Hepatocyte (in vitro differentiated cells): ENCODE measurements at regions not wholly inside any gene's neighbourhood (a gene's known extent, or its start where the extent isn't known, plus 50 kb on each side); places are given as distances from the start of the nearest gene placed in this dataset.

Experiments
- DNase-seq: peaks from one replicate; pipeline ENCODE4 v3.0.0-alpha.2; 2016; ENCODE audit warnings: low spot score
- H2AFZ ChIP-seq: fragments of 200-600 bp; sonication (generic); 2 replicates; pipeline ENCODE4 v1.6.0; 2016; ENCODE audit warnings: antibody characterized with exemption, mild to moderate bottlenecking
- H3K27ac ChIP-seq: fragments of 200-600 bp; sonication (generic); 2 replicates; pipeline ENCODE4 v1.5.1; 2016; ENCODE audit warnings: mild to moderate bottlenecking
- H3K27me3 ChIP-seq: fragments of 200-600 bp; sonication (generic); 2 replicates; pipeline ENCODE4 v1.6.1; 2016
- H3K36me3 ChIP-seq: fragments of 200-600 bp; sonication (generic); replicated peaks from 2 replicates; pipeline ENCODE4 v1.5.1; 2016; ENCODE audit warnings: low read depth; ENCODE audit not compliant: insufficient read depth
- H3K4me1 ChIP-seq: fragments of 200-600 bp; sonication (generic); 2 replicates; pipeline ENCODE4 v1.5.1; 2016; ENCODE audit warnings: mild to moderate bottlenecking, moderate library complexity; ENCODE audit not compliant: insufficient read depth
- H3K4me2 ChIP-seq: fragments of 200-600 bp; sonication (generic); 2 replicates; pipeline ENCODE4 v1.6.0; 2016
- H3K4me3 ChIP-seq: fragments of 200-600 bp; sonication (generic); 2 replicates; pipeline ENCODE4 v1.5.1; 2016; ENCODE audit warnings: mild to moderate bottlenecking
- H3K79me2 ChIP-seq: fragments of 200-600 bp; sonication (generic); 2 replicates; pipeline ENCODE4 v1.6.0; 2017; ENCODE audit warnings: mild to moderate bottlenecking
- H3K9me2 ChIP-seq: fragments of 200-600 bp; sonication (generic); replicated peaks from 2 replicates; pipeline ENCODE4 v1.6.0; 2017; ENCODE audit warnings: mild to moderate bottlenecking; ENCODE audit not compliant: insufficient read depth
- H3K9me3 ChIP-seq: fragments of 200-600 bp; sonication (generic); 2 replicates; pipeline ENCODE4 v1.5.1; 2016; ENCODE audit warnings: low read depth, mild to moderate bottlenecking
- H4K20me1 ChIP-seq: fragments of 200-600 bp; sonication (generic); 2 replicates; pipeline ENCODE4 v1.6.0; 2016; ENCODE audit warnings: mild to moderate bottlenecking; ENCODE audit not compliant: insufficient read depth, poor library complexity, severe bottlenecking
- EZH2 ChIP-seq: fragments of 200-600 bp; sonication (generic); IDR thresholded peaks from 2 replicates; pipeline ENCODE4 v1.6.1; 2016; ENCODE audit warnings: antibody characterized with exemption, mild to moderate bottlenecking, borderline replicate concordance
- EZH2phosphoT487 ChIP-seq: fragments of 200-600 bp; sonication (generic); IDR thresholded peaks from one replicate; pipeline ENCODE4 v1.6.1; 2018; ENCODE audit warnings: antibody characterized with exemption, mild to moderate bottlenecking, low read depth, moderate library complexity; ENCODE audit not compliant: unreplicated experiment, severe bottlenecking
- WGBS: methylation state at CpG from one replicate; pipeline ENCODE4 v1.1.6; 2016; ENCODE audit warnings: low lambda C conversion rate; ENCODE audit errors: missing lambda C conversion rate; 5-methylcytosine and 5-hydroxymethylcytosine counted together
- TF ChIP-seq, protein P1 (sequence below): fragments of 200-600 bp; sonication (generic); IDR thresholded peaks from 2 replicates; pipeline ENCODE4 v1.5.1; 2016; ENCODE audit warnings: antibody characterized with exemption, mild to moderate bottlenecking; ENCODE audit not compliant: poor library complexity

DNA sequence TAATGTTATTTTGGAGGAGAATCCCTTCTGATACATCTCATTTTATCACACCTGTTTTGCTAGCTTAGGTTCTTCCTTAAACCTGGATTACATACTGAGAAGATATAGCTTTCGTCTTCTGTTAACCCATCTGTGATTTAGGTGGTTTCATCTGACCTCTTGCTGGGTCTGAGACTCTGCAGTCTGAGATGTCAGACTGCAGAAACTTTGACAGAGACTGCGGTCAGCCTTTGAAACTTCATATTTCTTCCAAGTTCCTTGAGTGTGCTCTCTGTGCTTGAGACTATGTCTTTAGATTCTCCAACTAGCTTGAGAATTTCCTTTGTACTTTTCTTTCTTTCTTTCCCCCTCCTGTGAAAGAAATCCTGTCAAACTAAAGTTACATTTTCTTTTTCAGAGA lies 196.4 kb upstream of the MPHOSPH6 start:
- TF ChIP-seq EZH2 (no peak), EZH2phosphoT487 (no peak)
- TF ChIP-seq, protein P1, sequence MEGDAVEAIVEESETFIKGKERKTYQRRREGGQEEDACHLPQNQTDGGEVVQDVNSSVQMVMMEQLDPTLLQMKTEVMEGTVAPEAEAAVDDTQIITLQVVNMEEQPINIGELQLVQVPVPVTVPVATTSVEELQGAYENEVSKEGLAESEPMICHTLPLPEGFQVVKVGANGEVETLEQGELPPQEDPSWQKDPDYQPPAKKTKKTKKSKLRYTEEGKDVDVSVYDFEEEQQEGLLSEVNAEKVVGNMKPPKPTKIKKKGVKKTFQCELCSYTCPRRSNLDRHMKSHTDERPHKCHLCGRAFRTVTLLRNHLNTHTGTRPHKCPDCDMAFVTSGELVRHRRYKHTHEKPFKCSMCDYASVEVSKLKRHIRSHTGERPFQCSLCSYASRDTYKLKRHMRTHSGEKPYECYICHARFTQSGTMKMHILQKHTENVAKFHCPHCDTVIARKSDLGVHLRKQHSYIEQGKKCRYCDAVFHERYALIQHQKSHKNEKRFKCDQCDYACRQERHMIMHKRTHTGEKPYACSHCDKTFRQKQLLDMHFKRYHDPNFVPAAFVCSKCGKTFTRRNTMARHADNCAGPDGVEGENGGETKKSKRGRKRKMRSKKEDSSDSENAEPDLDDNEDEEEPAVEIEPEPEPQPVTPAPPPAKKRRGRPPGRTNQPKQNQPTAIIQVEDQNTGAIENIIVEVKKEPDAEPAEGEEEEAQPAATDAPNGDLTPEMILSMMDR = no peak

DNA sequence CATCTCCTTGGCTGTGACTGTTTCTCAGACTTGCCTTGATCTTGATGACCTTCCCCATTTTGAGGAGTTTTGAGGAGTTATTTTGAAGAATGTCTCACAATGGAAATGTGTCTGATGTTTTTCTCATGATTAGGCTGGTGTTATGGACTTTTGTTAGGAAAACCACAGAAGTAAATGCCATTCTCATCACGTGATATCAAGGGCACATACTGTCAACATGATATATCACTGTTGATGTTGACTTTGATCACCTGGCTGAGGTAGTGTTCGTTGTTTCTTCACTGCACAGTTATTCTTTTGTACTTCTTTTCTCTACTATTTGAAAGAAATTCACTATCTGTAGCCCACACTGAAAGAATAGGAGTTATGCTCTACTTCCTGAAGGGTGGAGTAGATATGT lies 194.7 kb upstream of the MPHOSPH6 start:
- H3K4me2 ChIP-seq = no peak overlapping the region
- peaks cover 5% of the 10 kb centered on the region for H3K27me3 ChIP-seq
- no peaks in the 10 kb centered on the region for H3K36me3 ChIP-seq
- no peaks in the 10 kb centered on the region for H3K4me1 ChIP-seq
- H3K9me2 ChIP-seq = no peaks in the 10 kb centered on the region
- H3K27ac ChIP-seq = no peak overlapping the region
- no peak for DNase-seq
- H4K20me1 ChIP-seq = no peaks in the 10 kb centered on the region
- 65% methylated on average over 2 of the region's 2 CpGs for whole genome bisulfite sequencing
- H3K4me3 ChIP-seq = no peak overlapping the region
- no peak for TF ChIP-seq EZH2
- TF ChIP-seq, protein P1 = no peak
- no peak for TF ChIP-seq EZH2phosphoT487
- no peaks in the 10 kb centered on the region for H3K9me3 ChIP-seq
- H2AFZ ChIP-seq = no peak overlapping the region
- H3K79me2 ChIP-seq = no peaks in the 10 kb centered on the region

More for the DNA sequence above, 196.4 kb upstream of the MPHOSPH6 start:
- H3K27ac ChIP-seq = no peak overlapping the region
- WGBS = 85% methylated on average over 2 of the region's 2 CpGs
- H3K9me2 ChIP-seq = no peaks in the 10 kb centered on the region
- H3K27me3 ChIP-seq = peaks cover 5% of the 10 kb centered on the region
- H4K20me1 ChIP-seq = no peaks in the 10 kb centered on the region
- no peak overlapping the region for H2AFZ ChIP-seq
- no peak for DNase-seq
- H3K79me2 ChIP-seq = no peaks in the 10 kb centered on the region
- H3K4me2 ChIP-seq = no peak overlapping the region
- no peaks in the 10 kb centered on the region for H3K9me3 ChIP-seq
- no peaks in the 10 kb centered on the region for H3K4me1 ChIP-seq
- H3K4me3 ChIP-seq = no peak overlapping the region
- no peaks in the 10 kb centered on the region for H3K36me3 ChIP-seq

DNA sequence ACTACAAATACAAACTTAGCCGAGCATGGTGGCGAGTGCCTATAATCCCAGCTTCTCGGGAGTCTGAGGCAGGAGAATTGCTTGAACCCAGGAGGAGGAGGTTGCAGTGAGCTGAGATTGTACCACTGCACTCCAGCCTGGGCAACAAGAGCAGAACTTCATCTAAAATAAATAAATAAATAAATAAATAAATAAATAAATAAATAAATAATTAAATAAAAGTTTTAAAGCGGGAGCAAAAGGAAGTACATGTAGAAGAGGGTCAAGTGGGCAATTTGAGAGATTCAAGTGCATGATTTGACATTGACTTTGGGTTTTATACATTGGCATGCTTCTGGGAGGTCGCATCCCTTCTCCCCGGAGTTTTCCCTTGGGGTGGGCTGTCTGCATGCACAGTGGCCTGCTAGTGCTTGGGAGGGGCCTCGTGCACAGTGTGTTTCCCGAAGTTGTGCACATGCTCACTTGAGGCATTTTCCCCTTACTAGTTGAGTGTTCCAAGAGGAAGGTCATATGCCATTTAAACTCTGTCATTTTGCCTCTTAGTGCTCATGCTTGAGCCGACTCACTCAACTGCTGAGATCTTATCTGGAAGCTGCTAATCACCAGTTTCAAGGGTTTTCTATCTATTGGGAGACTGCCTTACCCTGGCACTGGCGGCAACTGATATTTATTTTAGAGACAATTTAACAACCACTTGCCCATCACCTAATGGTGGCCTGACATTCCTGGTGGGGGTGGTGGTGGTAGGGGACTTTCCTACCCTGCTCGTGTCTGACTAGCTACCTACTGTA lies 193.2 kb upstream of the MPHOSPH6 start:
- H3K36me3 ChIP-seq = no peaks in the 10 kb centered on the region
- no peak overlapping the region for H3K4me3 ChIP-seq
- no peak for TF ChIP-seq EZH2phosphoT487
- no peak for TF ChIP-seq EZH2
- H4K20me1 ChIP-seq = no peaks in the 10 kb centered on the region
- H3K27me3 ChIP-seq = peaks cover 5% of the 10 kb centered on the region
- no peaks in the 10 kb centered on the region for H3K9me2 ChIP-seq
- H3K4me1 ChIP-seq = no peaks in the 10 kb centered on the region
- H3K4me2 ChIP-seq = no peak overlapping the region
- no peak for DNase-seq
- no peaks in the 10 kb centered on the region for H3K79me2 ChIP-seq
- H3K9me3 ChIP-seq = no peaks in the 10 kb centered on the region
- WGBS = 68% methylated on average over 11 of the region's 11 CpGs
- no peak overlapping the region for H3K27ac ChIP-seq
- no peak overlapping the region for H2AFZ ChIP-seq

DNA sequence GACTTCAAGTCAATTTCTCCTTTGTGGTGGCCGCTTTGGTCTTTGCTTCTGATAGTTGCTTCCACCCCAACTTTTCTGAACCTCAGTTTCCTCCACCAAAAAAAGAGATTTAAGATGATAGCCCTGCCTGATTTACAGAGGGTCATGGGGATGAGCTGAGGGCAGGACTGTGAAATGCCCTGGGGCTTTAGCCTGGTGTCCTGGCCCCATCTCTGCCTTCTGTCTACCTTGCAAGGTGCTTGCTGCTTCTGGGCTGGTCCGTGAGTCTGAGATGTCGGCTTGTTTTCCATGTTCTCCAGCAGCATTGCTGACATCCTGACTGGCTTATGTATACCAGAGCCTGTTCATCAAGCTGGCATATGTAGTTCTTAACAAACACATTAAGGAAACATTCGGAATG lies 191.9 kb upstream of the MPHOSPH6 start:
- 82% methylated on average over 4 of the region's 4 CpGs for WGBS

More for the DNA sequence above, 191.9 kb upstream of the MPHOSPH6 start:
- DNase-seq = no peak
- Histone ChIP-seq H3K4me3 (no peak overlapping the region), H3K27me3 (peaks cover 5% of the 10 kb centered on the region), H2AFZ (no peak overlapping the region), H3K9me3 (no peaks in the 10 kb centered on the region), H3K4me2 (no peak overlapping the region), H3K36me3 (no peaks in the 10 kb centered on the region), H3K4me1 (no peaks in the 10 kb centered on the region), H3K79me2 (no peaks in the 10 kb centered on the region), H4K20me1 (no peaks in the 10 kb centered on the region), H3K27ac (no peak overlapping the region), H3K9me2 (no peaks in the 10 kb centered on the region)
- TF ChIP-seq, protein P1 = no peak
- TF ChIP-seq EZH2 = no peak
- TF ChIP-seq EZH2phosphoT487 = no peak
